Activated CD4-positive, alpha-beta T cell treated with anti-CD3 and anti-CD28 coated beads, Interleukin-2, amount 50 U/mL, for 24 hours (primary cell): ENCODE measurements at regions not wholly inside any gene's neighbourhood (a gene's known extent, or its start where the extent isn't known, plus 50 kb on each side); places are given as distances from the start of the nearest gene placed in this dataset.
A peak's percentile ranks its signal among the peaks of the same experiment; 100 is the strongest.

Experiments used
- DNase-seq, 2 donors: peaks; one replicate each; pipeline ENCODE4 v3.0.0-alpha.2; 2020; ENCODE audit warnings: low read depth in 1 of 2, low spot score in 1 of 2

DNA sequence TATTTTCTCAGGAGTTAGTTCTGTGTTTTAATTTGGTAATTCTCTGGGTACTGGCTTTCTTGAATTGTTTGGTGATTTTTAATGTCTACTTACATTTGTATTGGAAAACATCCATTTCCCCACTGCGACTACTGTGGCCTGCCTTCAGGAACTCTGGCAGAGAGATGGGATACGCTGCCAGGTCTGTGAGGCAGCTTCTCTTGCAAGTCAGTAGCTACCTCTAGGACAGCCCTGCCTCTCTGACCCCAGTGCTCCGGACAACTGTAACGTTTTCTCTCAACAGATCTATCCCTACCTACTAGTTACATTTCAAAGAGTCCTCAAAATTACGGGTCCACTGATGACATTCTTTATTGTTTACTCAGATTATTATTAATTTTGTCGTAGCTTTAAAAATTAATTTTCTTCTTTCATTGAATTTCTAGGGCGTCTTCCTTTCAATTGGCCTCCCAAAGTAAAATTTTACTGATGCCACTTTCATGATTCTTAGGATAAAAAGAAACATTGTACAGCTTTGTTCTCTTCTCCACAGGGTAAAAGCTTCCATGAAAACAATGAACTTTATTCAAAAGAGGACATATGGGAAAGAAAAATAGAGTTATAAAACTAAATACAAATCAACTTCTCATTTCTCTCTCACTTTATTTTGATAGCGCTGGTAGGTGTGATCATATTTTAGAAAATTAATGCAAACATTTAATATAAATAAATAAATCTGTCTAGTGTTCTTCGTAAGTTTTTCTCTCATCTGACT, 123.2 kb upstream of the GOLGA8J start:
- DNase-seq = no peak

DNA sequence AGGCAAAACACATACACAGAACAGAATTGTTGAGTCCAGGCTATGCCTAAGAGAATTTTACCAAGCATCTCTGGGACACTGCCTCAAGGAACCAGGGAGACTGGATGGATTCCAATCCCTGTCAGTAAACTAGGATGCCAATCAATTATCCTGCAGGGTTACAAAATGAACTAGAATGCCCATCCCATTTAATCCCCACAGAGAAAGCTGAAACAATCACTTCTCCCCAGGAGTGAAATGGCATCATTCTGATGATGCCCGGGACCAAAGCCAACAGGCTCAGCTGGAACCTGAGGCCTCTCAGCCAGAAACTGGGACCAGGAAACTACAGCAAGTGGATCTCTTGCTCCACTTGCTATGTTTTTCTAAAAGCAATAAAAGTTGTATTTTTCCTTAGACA, 130.0 kb upstream of the TJP1 start:
- DNase-seq = no peak

DNA sequence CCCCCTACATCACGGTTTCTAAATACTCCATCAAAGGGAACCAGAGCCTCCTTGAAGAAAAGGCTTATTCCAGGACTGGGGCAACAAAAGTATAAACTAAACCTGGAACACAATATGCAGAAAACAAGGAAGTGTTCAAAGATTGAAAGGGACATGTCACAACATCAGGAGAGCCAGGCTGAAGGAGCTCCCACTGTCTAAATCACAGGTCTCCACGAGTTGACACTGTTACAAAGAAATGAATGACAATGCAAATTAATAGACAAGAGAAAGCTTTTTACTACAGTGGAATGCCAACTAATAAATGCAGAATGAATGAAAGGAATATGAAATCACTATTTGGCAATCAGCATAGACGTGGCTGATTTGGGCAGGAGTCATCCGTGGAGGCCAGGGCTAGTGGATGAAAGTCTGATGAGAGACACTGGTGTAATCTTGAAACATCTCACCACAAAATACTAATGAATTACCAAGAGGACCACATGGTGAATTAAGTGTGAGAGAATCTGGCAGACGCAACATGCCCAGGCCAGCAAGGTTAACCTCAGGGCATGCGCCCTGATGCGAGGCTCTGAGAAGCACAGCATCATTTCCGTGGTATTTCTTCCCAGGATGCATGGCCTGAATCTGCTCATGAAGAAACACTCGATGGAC, 123.8 kb upstream of the TJP1 start:
- DNase-seq = no peak

GRCh38 chr15:29944925-29945324, 122.7 kb upstream of the TJP1 start:
- DNase-seq = no peak

DNA sequence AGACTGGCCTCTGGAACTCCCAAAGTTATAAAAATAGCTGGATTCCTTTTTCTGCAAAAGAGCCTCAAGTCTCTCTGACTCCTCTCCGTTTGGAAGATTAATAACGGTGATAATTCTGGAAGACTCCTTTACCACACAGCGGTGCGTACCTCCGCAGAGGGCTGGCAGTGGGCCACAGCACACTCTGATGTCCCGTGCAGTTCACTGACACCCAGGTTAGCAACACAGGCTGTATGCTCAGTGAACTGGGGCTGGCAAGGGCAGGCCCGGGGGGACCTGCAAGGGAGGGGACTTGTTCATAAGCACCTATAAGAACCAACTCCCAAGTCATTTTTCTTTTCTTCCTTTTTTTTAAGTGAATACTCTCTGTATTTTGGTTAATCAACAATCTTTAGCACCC, 120.3 kb upstream of the TJP1 start:
- no peak for DNase-seq

DNA sequence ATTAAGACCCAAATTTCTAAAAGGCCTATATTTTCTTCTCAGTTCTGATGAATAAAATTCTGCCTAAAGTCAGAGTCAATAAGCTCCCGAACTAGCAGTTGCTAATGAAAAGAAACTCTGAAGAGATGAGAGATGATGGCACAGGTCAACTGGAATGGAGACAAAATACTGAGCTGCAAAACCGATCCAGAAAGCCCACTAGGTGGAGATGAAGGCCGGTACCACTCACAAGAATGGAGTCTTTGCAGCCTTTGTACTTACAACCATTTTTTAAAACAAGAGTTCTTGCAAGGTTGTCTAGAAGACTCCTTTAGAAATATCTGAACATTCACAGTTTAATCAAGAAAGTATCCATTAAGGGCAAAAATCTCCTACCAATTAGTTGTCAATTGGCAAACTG, 119.9 kb upstream of the TJP1 start:
- DNase-seq = no peak

DNA sequence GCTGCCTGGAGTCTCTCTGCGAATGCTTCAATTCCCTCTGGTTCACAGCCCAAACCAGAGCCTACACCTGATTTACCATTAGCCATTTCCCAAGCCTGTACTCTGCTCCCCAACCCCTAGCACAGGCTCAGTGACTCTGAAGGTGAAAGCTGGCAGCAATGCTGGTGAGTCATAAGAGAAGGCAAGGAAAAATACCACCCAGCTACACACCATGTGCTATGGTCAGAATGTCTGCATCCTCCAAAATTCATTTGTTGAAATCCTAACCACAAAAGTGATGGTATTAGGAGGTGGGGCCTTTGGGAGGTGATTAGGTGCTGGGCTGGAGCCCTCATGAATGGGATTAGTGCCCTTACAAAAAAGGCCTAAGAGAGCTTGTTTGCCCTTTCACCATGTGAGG, 117.1 kb upstream of the TJP1 start:
- no peak for DNase-seq

- DNase-seq = no peak
Observed at GRCh38 chr15:29938361-29939335, 116.4 kb upstream of the TJP1 start.

GRCh38 chr15:29937956-29938355, 115.7 kb upstream of the TJP1 start:
- no peak for DNase-seq

DNA sequence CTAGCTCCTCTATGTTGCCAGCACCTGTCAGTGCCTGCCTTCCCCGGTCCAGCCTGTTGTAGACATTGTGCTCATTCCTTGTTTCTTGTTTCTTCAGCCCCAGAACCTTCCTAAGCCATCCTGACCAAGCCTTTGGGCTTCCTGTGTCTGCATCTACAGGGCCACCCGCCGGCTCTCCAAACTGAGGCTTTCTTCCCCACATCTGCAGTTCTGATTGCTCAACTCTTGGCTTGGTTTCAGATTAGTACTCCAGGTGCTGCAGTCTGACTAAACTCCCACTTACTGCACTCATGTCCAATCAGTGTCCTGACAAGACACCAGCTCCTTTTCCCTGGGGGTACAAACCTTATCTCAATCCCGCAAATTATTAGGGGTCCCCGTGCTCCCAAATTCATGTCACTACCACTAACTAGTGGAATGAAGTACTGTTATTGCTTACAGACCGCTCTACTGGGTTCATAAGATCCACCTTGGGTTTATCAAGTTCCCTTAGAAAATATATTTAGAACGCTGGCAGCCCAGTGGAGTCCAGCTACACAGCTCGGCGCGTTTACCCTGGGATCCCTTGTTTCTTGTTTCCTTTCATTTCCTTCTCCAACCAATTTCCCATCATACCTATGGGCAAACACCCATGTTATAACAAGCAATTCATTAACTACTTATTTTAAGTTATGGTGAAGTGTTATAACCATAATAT, 114.2 kb upstream of the TJP1 start:
- DNase-seq = no peak

GRCh38 chr15:29935296-29936004, 113.2 kb upstream of the TJP1 start:
- DNase-seq = no peak

- no peak for DNase-seq
Observed at GRCh38 chr15:29934251-29934650, 112.0 kb upstream of the TJP1 start.

GRCh38 chr15:29933042-29933803, 111.0 kb upstream of the TJP1 start:
- no peak for DNase-seq

DNA sequence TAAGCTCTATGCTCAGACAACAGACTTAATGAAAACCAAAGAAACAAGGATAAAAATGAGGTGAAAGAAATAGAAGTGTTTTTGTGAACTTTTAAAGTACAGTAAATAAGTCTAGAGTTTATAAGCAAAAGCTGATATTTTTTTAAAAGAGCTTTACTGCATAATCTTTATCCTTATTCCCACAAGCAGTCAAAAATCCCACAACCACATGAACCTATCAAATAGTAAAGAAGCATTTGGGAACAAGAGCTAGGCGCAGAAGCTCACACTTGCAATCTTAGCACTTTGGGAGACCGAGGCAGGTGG, 103.8 kb upstream of the TJP1 start:
- no peak for DNase-seq

GRCh38 chr15:29925227-29926082, 103.2 kb upstream of the TJP1 start:
- DNase-seq = peak in 1 of 2 donors; percentile 16

GRCh38 chr15:29924750-29925149, 102.5 kb upstream of the TJP1 start:
- DNase-seq = no peak

GRCh38 chr15:29922191-29922590, 99.9 kb upstream of the TJP1 start:
- no peak for DNase-seq

GRCh38 chr15:29921130-29921601, 98.9 kb upstream of the TJP1 start:
- no peak for DNase-seq

DNA sequence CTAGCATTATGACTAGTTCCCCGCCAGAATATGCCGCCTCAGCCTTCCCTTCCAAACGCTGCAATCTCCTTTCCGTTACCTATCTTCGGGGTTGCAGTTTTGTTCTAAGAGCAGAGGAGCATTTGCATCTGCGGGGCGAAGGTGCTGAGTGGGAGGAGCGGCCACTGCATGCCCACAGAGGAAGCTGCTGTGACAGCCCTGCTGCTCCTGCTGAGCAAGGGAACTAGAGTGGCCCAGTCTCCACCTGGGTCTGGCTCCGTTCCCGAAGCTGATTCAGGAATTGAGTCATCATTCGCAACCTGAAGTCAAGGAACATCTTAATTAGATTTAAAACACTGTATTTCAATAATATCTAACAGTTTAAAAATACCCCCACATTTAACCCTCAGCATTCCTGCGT, 98.2 kb upstream of the TJP1 start:
- no peak for DNase-seq
